ENCODE measurements at regions not wholly inside any gene's neighbourhood (a gene's known extent, or its start where the extent isn't known, plus 50 kb on each side); places are given as distances from the start of the nearest gene placed in this dataset.

DNA sequence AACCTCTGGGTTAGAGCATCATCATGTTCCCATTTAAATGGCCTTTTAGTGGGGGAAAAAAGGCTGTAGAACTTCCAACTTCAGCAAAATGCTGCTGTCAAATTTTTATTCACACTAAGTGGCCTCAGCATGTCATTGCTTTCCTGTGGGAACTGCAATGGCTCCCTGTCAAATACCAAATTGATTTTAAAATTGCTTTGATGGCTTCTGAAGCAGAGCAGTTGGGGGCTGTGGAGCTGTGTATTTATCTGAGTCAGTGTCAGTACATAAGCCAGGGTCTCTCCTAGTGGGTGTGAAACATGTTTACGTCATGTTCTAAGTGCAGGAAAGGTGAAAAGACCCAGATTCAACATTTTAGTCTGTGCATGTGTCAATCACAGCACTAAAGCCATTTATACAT lies 171.3 kb downstream of the CDH19 start:
- TF ChIP-seq, protein P1, sequence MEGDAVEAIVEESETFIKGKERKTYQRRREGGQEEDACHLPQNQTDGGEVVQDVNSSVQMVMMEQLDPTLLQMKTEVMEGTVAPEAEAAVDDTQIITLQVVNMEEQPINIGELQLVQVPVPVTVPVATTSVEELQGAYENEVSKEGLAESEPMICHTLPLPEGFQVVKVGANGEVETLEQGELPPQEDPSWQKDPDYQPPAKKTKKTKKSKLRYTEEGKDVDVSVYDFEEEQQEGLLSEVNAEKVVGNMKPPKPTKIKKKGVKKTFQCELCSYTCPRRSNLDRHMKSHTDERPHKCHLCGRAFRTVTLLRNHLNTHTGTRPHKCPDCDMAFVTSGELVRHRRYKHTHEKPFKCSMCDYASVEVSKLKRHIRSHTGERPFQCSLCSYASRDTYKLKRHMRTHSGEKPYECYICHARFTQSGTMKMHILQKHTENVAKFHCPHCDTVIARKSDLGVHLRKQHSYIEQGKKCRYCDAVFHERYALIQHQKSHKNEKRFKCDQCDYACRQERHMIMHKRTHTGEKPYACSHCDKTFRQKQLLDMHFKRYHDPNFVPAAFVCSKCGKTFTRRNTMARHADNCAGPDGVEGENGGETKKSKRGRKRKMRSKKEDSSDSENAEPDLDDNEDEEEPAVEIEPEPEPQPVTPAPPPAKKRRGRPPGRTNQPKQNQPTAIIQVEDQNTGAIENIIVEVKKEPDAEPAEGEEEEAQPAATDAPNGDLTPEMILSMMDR (IDR thresholded peaks at IDR 0.05 in 8 of 11, conservative IDR thresholded peaks at IDR 0.05 in 3 of 11): no peak
- TF ChIP-seq POLR2A (IDR thresholded peaks at IDR 0.05) (no peak), POLR2AphosphoS5 (IDR thresholded peaks at IDR 0.05) (no peak)
